Spinal cord (tissue), 9 donors: ENCODE measurements at regions not wholly inside any gene's neighbourhood (a gene's known extent, or its start where the extent isn't known, plus 50 kb on each side); places are given as distances from the start of the nearest gene placed in this dataset.

Experiments
- DNase-seq, 6 donors: peaks; one replicate each; pipeline versions ENCODE4 v3.0.0 to v3.0.0-alpha.2; 2013 to 2015; ENCODE audit warnings: low spot score in 6 of 6, low read depth in 4 of 6
- H3K27ac ChIP-seq: one replicate; pipeline ENCODE4 v1.5.1; 2013; ENCODE audit warnings: low read depth, low read length, control low read depth
- H3K27me3 ChIP-seq: one replicate; pipeline ENCODE4 v1.6.1; 2013; ENCODE audit warnings: low read length; ENCODE audit not compliant: control insufficient read depth, insufficient read depth
- H3K36me3 ChIP-seq: one replicate; pipeline ENCODE4 v1.6.1; 2013; ENCODE audit warnings: low read length; ENCODE audit not compliant: control insufficient read depth, insufficient read depth
- H3K4me1 ChIP-seq: one replicate; pipeline ENCODE4 v1.6.1; 2013; ENCODE audit warnings: low read length; ENCODE audit not compliant: control insufficient read depth, insufficient read depth
- H3K4me3 ChIP-seq: one replicate; pipeline ENCODE4 v1.5.1; 2013; ENCODE audit warnings: low read depth, low read length, control low read depth
- H3K9me3 ChIP-seq: one replicate; pipeline ENCODE4 v1.6.1; 2013; ENCODE audit warnings: low read length; ENCODE audit not compliant: control insufficient read depth, insufficient read depth
- WGBS: methylation state at CpG from one replicate; pipeline ENCODE4 v1.1.5; 2013; ENCODE audit warnings: missing lambda C conversion rate; ENCODE audit not compliant: insufficient coverage; 5-methylcytosine and 5-hydroxymethylcytosine counted together
- donor health status: healthy.

DNA sequence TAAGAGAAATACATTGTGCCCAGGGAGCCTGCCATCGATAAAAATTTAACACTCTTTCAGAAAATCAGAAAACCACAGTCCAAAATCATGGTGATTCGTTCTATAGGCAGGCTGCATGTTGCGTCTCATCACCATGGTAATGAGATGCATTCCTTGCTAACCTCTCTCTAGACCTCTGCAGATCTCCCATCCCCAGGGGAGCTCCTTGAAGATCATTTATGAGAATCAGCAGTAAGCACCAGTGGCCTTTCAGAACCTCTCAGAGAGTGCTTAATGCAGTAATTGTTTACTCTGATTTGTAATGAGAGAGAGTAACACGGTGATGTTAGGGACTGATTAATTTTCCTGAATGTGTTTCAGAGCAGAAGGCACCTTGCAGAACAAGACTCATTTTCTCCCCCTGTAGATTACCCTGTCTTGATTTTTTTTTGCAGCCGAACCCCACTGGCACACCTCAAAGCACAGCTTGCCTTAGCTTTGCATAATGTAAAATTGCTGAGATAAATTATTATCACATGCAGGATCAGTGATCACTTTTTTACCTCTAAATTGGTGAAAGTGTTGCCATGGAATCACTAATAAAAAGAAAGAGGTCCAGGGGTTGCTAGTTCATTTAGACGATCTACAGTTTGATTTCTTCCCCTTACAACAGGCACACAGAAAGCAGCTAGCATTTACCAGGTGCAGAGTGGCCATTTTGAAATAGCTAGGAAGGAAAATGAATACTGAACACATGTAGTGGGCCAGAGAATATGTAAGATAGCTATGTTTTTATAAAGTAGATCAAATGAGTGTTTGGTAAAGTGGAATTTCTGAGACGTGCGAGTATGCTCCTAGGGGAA lies 98.9 kb upstream of the CHL1 start:
- H3K27ac ChIP-seq, result peak overlapping the region; percentile 26
- H3K36me3 ChIP-seq, result no peaks in the 10 kb centered on the region
- DNase-seq, result peak in 2 of 6 donors; percentile 44 to 86
- H3K4me1 ChIP-seq, result peaks cover 10% of the 10 kb centered on the region
- no peaks in the 10 kb centered on the region for H3K27me3 ChIP-seq
- no peaks in the 10 kb centered on the region for H3K9me3 ChIP-seq
- WGBS, result 41% methylated on average over 5 of the region's 8 CpGs
- no peak overlapping the region for H3K4me3 ChIP-seq

- peaks cover 10% of the 10 kb centered on the region for H3K4me1 ChIP-seq
- H3K4me3 ChIP-seq, result no peak overlapping the region
- WGBS, result 0% methylated on average over 1 of the region's 5 CpGs
- peak in 1 of 6 donors; percentile 79 for DNase-seq
- no peaks in the 10 kb centered on the region for H3K27me3 ChIP-seq
- H3K27ac ChIP-seq, result no peak overlapping the region
- H3K9me3 ChIP-seq, result no peaks in the 10 kb centered on the region
- no peaks in the 10 kb centered on the region for H3K36me3 ChIP-seq
These were observed 98.3 kb upstream of the CHL1 start for GRCh38 chr3:98259-98654.

DNA sequence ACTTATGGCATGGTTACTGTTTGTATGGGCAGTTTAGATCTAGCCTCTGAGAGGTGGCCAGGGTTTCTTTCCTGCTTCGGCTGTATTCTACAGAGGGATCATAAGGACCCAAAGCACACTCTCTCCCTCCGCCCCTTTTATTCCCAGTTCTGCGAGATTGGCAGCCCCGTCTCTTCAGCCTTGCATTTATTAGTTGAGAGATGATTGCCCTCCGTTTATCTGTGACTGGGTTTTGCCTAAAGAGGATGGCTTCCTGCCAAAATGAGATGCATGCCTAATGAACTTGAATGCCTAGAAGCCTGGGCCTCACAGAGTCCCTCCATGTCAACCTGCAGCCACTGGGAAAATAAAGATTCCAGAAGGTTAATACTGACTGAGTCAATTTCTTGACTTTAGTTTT lies 97.1 kb upstream of the CHL1 start:
- Histone ChIP-seq H3K9me3 (no peaks in the 10 kb centered on the region), H3K27me3 (no peaks in the 10 kb centered on the region), H3K4me3 (no peak overlapping the region), H3K36me3 (no peaks in the 10 kb centered on the region), H3K27ac (no peak overlapping the region), H3K4me1 (peaks cover 10% of the 10 kb centered on the region)
- peak in 2 of 6 donors; percentile 84 to 91 for DNase-seq
- WGBS, result 20% methylated on average over 3 of the region's 5 CpGs

DNA sequence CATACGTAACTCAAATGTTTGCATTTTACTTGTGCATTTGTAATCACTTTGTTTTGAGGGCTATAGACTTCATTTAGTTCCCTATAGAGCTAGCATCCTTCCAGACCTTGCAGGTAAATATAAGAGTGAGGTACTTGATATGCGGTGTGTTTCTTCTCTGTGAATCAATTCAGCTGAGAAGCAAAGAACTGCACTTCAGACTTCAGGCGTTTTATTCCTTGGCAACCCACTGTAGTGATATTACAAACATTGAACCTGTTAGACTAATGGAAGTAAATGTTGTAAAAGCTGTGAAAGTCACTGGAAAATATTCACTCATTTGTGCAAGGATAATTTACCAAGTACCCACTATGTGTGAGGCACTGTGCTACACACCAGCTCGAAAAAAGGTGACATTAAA lies 94.1 kb upstream of the CHL1 start:
- whole genome bisulfite sequencing, result no CpG with 5 or more reads among the region's 4 CpGs
- Histone ChIP-seq H3K27ac (no peak overlapping the region), H3K9me3 (no peaks in the 10 kb centered on the region), H3K4me3 (no peak overlapping the region), H3K36me3 (no peaks in the 10 kb centered on the region), H3K4me1 (peaks cover 10% of the 10 kb centered on the region), H3K27me3 (no peaks in the 10 kb centered on the region)
- DNase-seq, result peak in 1 of 6 donors; percentile 73

- no CpG with 5 or more reads among the region's 2 CpGs for WGBS
- no peaks in the 10 kb centered on the region for H3K9me3 ChIP-seq
- H3K27me3 ChIP-seq, result no peaks in the 10 kb centered on the region
- H3K4me3 ChIP-seq, result no peak overlapping the region
- DNase-seq, result peak in 1 of 6 donors; percentile 74
- H3K36me3 ChIP-seq, result no peaks in the 10 kb centered on the region
- H3K27ac ChIP-seq, result no peak overlapping the region
- H3K4me1 ChIP-seq, result peaks cover 10% of the 10 kb centered on the region
These were observed 92.6 kb upstream of the CHL1 start for GRCh38 chr3:103991-104390.

GRCh38 chr3:105585-105984 lies 91.0 kb upstream of the CHL1 start:
- no peak for DNase-seq
- peaks cover under 1% of the 10 kb centered on the region for H3K4me1 ChIP-seq
- H3K27me3 ChIP-seq, result no peaks in the 10 kb centered on the region
- 80% methylated on average over 4 of the region's 5 CpGs for WGBS
- H3K36me3 ChIP-seq, result no peaks in the 10 kb centered on the region
- no peaks in the 10 kb centered on the region for H3K9me3 ChIP-seq
- no peak overlapping the region for H3K4me3 ChIP-seq
- no peak overlapping the region for H3K27ac ChIP-seq

DNA sequence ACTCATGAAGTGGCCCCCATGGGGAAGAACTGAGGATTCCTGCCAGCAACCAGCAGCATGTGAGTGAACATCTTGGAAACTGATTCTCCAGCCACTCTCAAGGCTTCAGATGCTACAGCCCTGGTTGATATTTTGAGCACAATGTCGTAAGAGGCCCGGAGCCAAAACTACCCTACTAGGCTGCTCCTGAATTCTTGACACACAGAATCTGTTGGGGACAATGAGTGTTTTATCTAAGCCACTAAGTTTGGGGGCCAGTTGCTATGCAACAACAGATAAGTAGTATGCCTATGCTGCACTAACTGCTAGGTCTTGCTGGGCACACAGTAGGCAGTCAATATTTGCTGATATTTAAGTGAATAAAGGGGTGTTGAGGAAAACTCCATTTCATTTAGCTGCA lies 89.9 kb upstream of the CHL1 start:
- peak in 2 of 6 donors; percentile 39 to 64 for DNase-seq
- 33% methylated on average over 1 of the region's 2 CpGs for WGBS
- H3K9me3 ChIP-seq, result no peaks in the 10 kb centered on the region
- H3K4me3 ChIP-seq, result no peak overlapping the region
- no peaks in the 10 kb centered on the region for H3K4me1 ChIP-seq
- H3K27ac ChIP-seq, result no peak overlapping the region
- no peaks in the 10 kb centered on the region for H3K27me3 ChIP-seq
- no peaks in the 10 kb centered on the region for H3K36me3 ChIP-seq

DNA sequence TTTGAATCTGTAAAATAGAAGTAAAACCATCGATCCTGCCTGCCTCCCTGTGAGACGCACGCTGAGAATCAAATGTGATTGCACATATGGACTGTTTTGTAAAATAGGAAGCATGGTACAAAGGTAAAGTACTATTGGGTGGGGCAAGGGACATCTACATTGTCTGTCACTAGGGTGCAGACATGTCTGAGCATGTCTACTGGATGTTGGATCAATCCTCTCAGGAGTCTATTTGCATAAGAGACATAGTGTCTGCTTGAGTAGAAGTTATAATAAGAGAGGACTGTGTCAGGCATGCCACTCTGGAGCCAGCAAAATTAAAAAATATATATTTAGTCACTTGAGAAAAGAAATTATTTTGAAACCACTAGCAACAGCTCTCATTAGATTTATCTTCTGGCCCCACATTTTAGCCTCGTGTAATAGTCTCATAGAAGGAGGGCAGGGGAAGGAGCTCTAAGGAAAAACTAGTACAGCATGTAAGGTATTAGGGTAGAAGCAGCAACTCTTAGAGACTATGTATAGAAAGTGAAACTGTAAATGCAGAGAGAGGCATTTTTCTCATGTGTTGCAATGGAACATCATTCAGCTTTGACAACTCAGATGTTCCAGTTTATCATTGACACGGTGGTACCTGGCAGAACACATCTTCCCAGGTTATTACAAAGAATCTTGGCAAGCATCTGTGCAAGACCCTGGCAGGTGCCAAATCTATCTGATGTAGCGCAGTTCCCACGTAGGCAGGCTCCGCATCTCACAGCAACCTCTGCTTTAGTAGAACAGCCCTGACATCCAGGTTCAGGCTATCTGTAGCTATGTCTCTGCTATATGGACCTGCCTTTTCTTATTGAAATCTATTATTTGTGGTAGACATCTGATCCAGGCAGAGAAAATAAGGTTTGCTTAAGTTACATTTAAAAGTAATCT lies 85.2 kb upstream of the CHL1 start:
- no peak for DNase-seq
- H3K4me1 ChIP-seq, result no peaks in the 10 kb centered on the region
- no peaks in the 10 kb centered on the region for H3K9me3 ChIP-seq
- H3K4me3 ChIP-seq, result no peak overlapping the region
- H3K27me3 ChIP-seq, result no peaks in the 10 kb centered on the region
- no peak overlapping the region for H3K27ac ChIP-seq
- 61% methylated on average over 6 of the region's 8 CpGs for WGBS
- no peaks in the 10 kb centered on the region for H3K36me3 ChIP-seq

- no peak for DNase-seq
- 81% methylated on average over 2 of the region's 2 CpGs for WGBS
- H3K27ac ChIP-seq, result no peak overlapping the region
- H3K4me3 ChIP-seq, result no peak overlapping the region
- H3K9me3 ChIP-seq, result no peaks in the 10 kb centered on the region
- H3K36me3 ChIP-seq, result no peaks in the 10 kb centered on the region
- H3K27me3 ChIP-seq, result no peaks in the 10 kb centered on the region
- no peaks in the 10 kb centered on the region for H3K4me1 ChIP-seq
These were observed 83.8 kb upstream of the CHL1 start for GRCh38 chr3:112773-113172.
